ENCODE measurements at regions not wholly inside any gene's neighbourhood (a gene's known extent, or its start where the extent isn't known, plus 50 kb on each side); places are given as distances from the start of the nearest gene placed in this dataset.

DNA sequence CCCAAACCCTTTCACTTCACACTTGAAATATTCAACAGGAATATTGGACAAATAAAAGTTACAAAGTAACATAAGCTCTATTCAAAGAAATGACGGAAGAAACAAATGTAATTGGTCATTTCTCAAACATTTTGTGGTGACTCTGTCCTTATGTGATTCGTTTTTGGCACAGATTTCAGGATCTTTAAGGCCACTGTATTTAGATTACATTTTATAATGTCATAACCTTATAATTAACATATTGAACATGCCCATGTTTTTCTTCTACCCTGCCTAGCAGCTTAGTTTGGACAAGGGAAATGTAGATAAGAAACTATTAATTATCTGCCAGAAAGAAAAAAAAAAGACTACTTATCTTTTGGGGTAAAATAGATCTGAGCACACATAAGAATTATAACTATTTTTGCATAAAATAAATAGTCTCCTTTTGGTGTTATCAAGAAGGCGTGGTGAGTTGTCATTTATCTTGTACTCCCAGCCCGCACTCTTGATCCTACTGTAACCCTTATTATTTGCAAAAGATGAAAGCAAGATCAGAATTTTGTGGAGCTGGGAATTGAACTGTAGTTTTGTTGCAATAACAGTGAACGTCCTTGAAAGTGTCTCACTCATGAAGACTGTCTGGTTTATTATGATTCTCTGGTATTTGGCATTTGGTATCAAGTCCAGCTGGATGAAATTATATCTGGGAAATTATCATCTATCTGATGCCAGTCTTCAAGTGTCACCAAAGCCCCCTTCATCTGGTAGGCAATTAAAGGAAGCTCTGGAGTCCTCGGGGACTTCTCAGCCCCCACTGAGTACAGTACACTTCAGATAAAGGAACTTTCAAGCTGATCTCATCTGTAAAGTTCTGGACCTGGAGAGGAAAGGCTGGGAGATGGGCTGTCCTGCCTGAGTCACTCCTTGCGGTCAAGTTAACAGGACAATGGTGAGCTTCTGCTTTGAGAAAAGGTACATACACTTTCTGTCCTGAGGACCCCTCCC lies 175.7 kb upstream of the INHBA start:
- no peak for DNase-seq (ENCODE audit: low spot score)

DNA sequence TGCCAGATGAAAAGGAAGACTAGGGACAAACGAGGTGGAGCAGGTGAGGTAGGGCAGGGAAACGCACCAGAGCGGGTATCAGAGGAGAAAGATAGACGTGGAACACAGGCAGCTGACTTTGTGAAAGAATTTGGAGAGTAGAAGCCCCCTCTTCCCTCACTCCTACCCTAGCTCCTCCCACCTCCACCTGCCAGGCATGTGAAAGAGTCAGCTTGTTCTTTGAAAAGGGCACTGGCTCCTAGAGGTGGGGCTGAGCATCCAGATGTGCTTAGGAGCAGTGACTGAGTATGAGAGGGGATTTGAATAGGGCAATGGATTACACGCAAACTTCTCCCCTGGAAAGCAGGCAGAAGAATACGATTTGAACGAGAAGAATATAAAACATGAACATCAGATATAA lies 174.2 kb upstream of the INHBA start:
- no peak for DNase-seq (ENCODE audit: low spot score)

DNA sequence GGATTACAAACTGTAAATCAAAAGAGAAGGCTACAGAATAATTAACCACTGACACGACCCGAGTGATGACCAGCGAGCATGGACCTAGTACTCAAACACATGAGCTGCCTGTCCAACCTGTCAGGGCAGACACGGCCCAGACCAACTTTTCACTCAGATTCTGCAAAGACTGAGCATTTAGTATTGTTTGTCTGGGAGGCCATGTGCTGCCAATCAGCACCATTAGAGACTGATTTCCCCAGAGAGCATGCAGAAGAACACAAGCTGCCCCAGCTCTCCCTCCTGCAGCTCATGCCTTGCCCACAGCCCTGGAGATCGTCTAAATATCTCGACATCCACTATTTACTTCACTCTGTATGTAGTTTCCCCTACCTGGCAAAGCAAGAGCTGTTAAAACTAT lies 172.6 kb upstream of the INHBA start:
- no peak for DNase-seq (ENCODE audit: low spot score)

DNA sequence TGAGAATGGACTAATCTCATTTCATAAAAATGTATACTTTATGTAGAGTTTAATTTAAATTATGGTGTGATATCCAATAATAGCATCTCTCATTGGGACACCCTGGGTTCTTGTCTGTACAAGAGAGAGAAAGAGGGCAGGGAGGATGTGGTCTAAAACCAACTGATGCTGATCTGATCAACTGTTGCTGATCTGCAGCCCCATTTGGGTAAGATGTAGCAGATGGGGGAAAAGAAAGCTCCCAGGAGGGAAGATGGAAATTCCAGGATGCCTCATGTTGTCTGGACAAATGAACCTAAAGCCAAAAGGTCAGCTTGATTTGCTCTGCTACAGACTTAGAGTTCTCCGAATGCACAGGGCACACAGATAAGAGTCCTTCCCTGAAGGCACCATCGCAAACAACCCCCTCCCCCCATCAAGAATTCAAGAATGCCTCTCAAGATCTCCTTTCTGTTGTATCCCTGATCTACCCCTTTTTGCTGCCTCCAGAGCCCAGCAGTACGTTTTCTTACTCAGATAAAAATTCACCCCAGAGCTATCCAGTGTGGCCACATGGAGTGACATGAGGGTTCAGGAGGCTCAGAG lies 171.4 kb upstream of the INHBA start:
- no peak for DNase-seq (ENCODE audit: low spot score)

DNA sequence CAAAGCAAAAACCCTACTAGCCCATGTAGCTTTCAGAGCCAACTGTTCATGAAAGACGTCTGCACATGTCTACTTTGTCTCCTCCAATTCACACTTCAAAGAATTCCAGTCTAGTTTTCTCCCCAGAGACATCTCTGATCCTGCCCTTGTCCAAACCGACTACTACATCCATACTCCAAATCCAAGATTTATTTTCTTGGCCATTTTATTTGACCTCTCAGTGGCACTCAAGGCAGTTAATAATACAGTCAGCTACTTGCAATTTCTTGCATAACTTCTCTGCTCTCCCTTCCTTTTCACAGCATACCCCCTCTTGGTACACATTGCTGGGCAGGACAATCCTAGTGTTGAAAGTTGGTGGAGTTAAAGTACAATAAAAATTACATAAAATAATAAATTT lies 170.9 kb upstream of the INHBA start:
- DNase-seq (ENCODE audit: low spot score) = no peak

DNA sequence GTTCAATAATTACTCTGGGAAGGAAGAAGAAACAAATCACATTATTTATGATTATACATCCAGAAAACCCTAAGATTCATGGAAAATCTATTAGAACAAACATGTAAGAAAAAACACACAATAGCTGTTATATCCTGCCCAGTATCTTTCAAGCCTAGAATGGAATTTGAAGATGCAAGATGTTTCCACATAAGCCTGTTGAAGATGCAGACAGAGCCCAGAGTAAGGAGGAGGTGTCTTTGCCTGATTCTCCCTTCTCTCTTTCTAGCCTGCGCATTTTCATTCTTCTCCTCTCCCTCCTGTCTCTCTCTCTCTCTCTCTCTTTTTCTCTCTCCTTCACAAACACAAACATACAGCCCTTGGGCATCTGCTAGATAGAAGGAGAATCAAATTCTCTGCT lies 170.1 kb upstream of the INHBA start:
- no peak for DNase-seq (ENCODE audit: low spot score)

DNA sequence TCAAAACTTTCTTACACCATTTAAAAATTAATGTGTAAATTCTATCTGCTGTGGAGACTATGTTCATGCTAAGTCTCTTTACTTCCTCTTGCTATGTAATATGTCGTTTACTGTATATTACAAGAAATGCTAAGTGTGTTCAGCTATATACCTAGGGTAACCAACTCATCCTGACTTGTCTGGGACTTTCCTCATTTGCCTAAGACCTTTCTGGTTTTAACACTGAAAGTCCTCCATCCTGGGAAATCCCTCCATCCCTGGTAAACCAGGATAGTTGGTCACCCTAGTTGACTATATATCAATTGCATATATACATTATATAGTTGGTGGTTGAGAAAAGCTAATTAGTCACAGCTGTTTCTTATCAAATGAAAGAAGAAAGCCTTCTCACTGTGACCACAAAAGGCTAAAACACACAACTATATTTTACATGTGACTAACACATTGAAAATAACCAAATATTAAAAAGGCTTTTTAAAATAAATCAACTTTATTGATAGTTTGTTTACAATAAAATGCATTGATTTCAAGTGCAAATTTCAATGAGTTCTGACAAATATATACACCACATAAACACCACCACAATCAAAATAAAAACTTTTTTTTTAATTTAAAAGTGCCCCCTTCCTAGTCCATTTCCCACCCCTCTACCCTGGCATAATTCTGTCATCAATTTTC lies 167.7 kb upstream of the INHBA start:
- DNase-seq (ENCODE audit: low spot score) = no peak

DNA sequence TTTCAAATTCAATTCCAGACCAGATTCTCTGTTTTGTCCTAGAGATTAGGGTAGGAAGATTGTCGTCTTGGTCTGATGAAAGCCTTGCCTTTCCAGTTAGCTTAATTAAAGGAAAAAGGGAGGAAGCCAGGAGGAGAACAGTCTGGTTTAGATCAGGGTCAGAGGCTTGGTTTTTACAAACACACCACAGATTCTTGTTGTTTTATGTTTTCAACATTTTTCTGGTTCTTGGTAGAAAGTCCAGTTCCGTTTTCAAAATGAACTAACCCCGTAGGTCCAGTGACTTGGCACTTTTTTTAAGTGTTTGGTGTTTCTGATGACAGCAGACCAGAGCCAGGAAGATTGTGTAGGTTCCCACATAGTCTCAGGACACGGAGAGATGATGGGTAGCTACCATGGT lies 167.1 kb upstream of the INHBA start:
- DNase-seq (ENCODE audit: low spot score) = no peak

DNA sequence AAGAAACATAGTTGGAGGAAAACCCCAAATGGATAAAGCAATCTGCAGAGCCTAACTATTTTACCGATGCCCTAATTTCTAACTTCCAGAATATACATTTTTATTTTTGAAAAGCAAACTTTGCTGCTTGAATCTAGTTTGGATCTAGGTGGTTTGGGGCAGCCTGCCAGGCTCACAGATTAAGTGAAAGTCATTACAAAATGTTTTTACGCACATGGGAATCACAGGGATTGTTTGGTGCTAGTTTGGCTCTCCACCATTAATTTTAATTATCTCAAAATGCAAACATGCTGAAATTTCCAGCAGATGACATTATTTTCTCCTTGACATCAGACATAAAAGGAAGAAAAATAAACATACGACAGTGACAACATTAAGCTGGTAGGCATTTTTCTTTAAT lies 166.7 kb upstream of the INHBA start:
- no peak for DNase-seq (ENCODE audit: low spot score)

DNA sequence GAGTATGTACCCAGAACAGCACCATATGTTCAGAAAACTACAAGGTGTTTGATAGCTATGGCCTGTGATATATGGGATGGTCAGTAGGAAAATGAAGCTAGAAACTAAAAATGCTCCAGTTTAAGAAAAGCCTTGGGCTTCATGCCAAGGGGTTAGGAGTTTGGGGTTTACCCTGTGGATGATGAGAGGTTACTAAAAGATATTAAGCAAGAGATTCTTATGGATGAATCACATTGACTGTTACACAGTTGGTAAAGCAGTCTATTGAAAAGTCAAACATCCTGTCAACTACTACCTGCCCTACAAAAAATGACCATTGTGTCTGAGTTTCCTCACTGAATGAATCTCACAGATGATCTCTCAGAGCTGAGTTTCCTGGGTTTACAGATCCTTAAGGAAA lies 166.2 kb upstream of the INHBA start:
- DNase-seq (ENCODE audit: low spot score) = no peak

DNA sequence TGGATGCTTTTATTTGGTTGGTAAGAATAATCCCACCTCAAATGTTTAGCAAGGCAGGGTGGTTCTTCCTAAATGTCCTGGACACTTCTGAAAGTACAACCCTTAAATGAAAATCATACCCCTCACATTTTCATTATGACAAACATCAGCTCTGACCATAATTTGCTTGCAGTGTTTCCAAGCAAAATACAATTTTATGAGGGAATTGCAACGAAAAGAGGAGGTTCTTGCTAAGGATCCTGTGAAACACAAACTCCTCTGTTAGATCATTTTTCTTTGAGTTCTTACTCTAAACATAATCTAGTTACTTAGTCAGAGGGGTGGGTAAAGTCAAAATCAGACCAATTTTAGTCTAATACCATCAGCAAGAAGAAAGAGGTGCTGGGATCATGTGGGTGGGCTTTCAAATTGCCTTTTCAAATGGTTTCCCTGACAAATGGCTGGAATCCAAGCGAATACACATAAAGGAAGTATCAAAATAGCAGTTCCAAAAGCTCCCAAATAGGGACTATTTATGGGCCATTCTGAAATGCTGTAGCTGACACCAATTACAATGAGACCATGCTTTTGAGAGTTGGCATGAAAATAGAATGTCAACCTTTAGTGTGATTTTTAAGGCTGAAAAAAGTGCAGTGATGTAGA lies 164.9 kb upstream of the INHBA start:
- no peak for DNase-seq (ENCODE audit: low spot score)

DNA sequence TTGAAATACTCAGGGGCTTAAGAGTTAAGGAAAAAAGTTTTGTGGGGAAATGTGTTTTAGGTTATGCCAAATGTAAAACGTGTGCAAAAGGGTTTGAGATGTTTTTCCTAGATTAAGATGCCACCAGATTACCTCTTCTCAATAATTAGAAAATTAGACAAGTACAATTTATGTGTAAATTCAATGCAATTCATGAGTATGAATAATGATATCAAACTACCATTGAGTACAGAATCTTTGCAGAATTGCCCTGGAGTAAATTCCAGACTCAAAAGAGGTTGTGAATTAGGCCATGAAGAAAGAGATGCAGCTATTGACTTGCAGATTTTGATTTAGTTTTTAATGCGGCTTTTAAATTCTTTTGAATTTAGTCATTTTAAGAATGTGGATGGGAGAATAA lies 159.4 kb upstream of the INHBA start:
- DNase-seq (ENCODE audit: low spot score) = no peak

DNA sequence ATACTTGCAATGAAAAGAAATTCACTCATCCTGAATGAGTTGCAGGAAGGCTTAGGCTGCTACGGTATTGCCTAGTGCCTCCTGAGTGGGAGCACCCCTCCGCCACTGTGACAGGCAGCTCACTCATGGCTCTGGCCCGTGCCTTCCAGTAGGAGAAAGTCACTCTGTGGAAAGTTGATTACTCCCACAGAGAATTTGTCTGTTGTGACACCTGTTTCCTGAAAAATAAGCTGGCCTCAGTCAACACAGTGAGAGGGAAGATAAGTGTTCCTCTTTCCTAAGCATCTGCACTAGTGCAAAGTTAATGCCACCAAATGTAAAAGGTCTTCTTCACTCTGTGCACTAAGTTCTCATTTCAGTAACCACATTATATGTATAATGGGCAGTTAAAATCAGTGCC lies 158.8 kb upstream of the INHBA start:
- DNase-seq (ENCODE audit: low spot score) = no peak

DNA sequence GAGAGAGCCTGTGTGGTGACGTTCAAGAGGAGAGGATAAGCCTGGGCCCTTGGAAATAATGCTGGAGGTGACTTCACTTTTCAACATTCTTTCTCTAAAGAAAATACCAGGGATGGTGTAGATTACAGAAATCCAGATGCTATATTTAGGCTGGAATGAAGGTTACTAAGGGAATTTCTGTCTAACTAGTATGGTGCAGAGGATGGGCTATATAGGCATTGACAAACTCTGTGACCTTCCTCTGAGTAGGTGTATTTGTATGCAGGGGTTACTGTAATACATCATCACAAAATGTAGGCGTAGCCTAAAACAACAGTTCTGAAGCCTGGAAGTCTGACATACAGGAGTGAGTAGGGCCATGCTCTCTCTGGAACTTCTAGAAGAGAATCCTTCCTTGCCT lies 155.3 kb upstream of the INHBA start:
- no peak for DNase-seq (ENCODE audit: low spot score)

DNA sequence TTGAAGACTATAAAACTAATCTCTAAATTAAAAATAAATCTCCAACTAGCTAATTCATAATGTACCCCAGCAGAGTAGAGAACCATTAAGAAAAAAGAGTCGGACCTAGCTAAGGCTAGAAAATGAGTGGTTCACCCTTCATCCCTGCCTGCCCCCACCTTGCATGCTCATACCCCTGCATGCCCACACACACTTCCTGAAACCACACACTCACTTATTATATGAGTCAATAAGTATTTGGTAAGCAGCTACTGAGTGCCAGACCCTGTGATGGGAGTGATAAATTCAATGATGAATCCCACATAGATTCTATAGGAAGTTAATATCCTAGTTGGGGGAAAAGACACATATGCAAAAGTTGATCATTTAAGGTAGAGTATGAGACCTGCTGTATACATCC lies 152.9 kb upstream of the INHBA start:
- DNase-seq (ENCODE audit: low spot score) = no peak

DNA sequence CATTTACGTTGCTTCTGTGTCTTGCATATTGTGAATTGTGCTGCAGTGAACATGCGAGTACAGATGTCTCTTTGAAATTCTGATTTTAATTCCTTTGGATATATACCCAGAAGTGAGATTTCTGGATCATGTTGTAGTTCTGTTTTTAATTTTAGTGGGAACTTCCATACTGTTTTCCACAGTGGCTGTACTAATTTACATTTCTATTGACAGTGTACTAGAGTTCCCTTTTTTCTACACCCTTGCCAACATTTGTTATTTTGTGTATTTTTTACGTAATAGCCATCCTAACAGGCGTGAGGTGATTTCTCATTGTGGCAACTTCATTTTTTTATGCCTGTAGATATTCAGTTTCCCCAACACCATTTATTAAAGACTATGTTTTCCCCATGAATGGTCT lies 144.7 kb upstream of the INHBA start:
- no peak for DNase-seq (ENCODE audit: low spot score)

DNA sequence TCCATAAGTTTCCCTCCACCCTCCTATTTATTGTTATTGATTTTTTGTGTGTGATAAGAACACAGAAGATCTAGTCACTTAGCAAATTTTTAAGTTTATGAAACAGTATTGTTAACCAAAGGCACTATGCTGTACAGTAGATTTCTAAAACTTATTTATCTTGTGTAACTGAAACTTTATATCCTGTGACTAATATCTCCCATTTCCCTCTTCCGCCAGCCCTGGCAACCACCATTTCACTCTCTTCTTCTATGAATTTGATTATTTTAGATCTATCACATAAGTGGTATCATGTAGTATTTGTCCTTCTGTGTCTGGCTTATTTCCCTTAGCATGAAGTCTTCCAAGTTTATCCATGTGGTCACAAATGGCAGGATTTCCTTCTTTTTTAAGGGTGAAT lies 144.3 kb upstream of the INHBA start:
- DNase-seq (ENCODE audit: low spot score) = no peak

DNA sequence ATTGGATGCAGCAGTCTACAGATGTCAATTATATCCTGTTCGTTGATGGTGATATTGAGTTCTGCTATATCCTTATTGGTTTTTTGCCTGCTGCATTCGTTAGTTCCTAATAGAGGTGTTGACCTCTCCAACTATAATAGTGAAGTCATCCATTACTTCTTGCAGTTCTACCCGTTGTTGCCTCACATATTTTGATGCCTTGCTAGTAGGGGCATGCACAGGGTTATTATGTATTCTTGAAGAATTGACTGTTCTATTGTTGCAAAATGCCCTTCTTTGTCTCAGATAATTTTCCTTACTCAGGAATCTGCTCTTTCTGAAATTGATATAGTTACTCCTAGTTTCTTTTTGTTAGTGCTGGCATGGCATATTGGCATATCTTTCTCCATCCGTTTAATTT lies 140.1 kb upstream of the INHBA start:
- DNase-seq (ENCODE audit: low spot score) = no peak

DNA sequence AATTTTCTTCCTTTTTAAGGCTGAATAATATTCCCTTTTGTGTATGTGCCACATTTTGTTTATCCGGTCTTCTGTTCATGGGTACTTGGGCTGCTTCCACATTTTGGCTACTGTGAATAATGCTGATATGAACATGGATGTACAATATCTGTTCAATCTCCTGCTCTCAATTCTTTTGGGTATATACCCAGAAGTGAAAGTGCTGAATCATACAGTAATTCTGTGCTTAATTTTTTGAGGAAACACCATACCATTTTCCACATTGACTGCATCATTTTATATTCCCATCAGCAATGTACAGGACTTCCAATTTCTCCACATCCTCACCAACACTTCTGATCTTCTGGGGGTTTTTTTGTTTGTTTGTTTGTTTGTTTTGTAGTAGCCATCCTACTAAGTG lies 135.0 kb upstream of the INHBA start:
- DNase-seq (ENCODE audit: low spot score) = no peak

DNA sequence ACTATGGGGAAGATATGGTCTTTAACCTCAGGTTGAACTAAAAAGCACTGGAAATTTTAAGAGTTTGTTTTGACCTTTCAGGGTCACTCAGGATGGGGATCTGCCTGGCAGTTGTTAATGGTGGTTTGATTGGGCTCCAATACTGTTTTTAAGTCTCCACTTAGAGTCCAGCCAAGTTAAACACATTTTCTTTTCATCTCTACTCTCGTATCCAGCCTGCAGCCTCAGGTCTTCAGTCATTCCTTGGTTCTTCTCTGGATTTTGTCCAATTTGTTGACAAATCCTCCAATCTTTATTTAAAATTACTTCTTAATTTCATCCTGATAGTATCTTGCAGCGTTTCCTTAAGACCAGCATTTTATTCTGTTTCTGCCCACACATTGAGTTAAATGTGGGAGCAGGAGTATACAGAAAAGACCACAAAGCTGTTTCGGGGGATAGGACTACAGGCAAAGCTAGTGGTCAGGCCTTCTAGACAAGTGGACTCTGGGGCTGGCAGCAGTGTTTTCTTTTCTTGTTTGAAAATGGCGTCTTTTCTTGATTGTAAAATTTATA lies 133.2 kb upstream of the INHBA start:
- no peak for DNase-seq (ENCODE audit: low spot score)

DNA sequence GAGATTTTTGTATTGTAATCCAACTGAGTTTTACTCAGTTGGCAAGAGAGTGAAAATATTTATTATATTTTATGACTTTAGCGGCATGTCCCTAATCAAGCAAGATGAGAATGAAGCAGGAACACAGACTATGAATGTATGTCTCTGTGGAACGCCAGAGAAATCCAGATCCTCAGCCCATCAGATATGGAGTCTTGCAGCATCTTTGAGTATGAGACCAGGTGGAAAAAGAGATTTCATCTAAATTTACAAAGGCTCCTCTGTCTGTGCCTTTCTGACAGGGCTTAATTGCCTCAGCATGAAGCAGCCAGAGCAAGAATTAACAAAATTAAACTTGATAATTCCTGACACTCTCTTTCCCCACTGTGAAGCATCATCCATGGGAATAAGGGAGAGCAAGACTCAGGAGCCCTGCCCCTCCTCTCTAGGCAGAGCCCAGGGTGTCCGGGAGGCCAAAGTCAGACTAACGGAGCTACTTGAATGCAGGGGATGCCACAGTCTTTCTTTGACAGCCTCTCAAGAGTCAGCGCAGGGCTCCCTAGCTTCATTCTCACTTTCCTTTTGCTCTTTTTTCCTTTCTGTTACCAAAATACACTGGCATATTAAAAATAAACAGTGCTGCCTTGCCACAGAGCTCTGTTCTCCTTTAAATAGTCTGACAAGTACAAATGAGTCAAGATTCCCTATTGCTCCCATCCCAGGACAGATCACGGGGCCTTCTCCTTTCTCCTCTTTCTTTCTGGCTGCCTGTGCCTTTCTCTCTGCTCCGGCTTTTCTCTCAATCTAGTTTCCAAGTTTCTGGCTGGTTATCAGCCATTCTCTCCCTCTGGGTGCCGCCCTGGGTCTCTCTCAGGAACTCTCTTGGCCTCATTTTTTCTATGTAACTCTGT lies 132.2 kb upstream of the INHBA start:
- no peak for DNase-seq (ENCODE audit: low spot score)
